Ishikawa (cell line): ENCODE measurements at regions not wholly inside any gene's neighbourhood (a gene's known extent, or its start where the extent isn't known, plus 50 kb on each side); places are given as distances from the start of the nearest gene placed in this dataset.

Experiments
- EGR1 ChIP-seq: IDR thresholded peaks from 2 replicates; pipeline ENCODE4 v1.6.1; 2012
- MAX ChIP-seq: IDR thresholded peaks from 2 replicates; pipeline ENCODE4 v1.6.1; 2012
- REST ChIP-seq: IDR thresholded peaks from 2 replicates; pipeline ENCODE4 v1.6.1; 2012; ENCODE audit warnings: low read depth, mild to moderate bottlenecking
- YY1 ChIP-seq: IDR thresholded peaks from 2 replicates; pipeline ENCODE4 v1.6.1; 2012; ENCODE audit warnings: low read depth

- TF ChIP-seq YY1 (no peak), REST (no peak), MAX (peak; percentile 45; the same call in 1 of the 2 replicates), EGR1 (no peak)
Observed at GRCh38 chr6:27091661-27092315, 155.7 kb upstream of the PRSS16 start.
